SIG-M5 (cell line): ENCODE measurements at regions not wholly inside any gene's neighbourhood (a gene's known extent, or its start where the extent isn't known, plus 50 kb on each side); places are given as distances from the start of the nearest gene placed in this dataset.
"Not testable (repeated sequence)": the region's sequence is repeated elsewhere in the genome, so short reads cannot be mapped to it uniquely, and the experiment has no call there.

ENCODE experiments used
- DNase-seq: peaks from one replicate; lab custom pipeline; 2025; lab: John Stamatoyannopoulos, UW

DNA sequence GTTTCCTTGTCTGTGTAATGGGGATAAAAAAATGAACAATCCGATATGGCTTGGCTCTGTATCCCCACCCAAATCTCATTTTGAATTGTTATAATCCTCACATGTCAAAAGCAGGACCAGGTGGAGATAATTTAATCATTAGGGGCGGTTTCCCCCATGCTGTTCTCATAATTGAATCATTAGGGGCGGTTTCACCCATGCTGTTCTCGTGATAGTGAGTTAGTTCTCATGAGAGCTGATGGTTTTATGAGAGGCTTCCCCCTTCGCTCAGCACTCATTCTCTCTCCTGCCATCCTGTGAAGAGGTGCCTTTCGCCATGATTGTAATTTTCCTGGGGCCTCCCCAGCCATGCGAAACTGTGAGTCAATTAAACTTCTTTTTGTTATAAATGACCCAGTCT lies 633.5 kb downstream of the RAPGEF2 start:
- DNase-seq, result no peak

DNA sequence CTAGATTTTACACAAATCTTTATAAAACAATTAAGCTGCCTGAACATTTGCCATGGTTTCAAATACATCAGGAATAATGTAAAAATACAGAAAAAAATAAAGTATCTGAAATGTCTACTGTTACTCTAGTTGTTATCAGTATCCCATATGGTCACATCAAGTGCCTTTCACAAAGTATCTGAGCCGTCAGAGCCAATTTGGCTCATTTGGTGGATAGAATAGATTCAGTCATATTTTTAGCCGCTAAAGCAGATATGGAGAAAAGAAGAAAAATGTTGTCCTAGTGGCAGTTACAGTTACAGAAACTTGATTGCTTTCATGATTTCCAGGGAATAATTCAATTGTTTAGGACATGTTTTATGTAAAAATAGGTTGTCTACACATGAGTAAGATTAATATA lies 641.1 kb downstream of the RAPGEF2 start:
- DNase-seq, result no peak

DNA sequence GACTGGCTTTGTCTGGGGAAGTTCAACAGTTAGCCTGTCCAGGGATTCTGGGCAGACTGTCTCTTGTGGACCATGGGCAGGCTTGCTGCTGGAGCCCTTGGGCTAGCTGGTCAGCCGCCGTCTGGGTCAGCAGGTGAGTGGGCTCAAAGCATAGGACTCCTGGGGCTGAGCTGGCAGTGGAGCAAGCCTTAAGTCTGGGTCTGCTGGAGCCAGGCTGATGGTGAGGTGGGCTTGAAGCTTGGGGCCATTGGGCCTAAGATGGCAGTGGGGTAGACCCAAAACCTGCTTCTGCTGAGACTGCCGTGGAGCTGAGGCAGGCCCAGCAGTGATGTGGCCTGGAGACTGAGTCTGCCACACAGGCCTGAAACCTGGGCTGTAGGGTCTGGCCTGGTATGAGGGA lies 645.1 kb downstream of the RAPGEF2 start:
- DNase-seq, result no peak

- no peak for DNase-seq
Measured at GRCh38 chr4:159748834-159749444, 646.1 kb downstream of the RAPGEF2 start.

GRCh38 chr4:159757499-159757898 lies 654.6 kb downstream of the RAPGEF2 start:
- DNase-seq, result no peak

- no peak for DNase-seq
Measured at GRCh38 chr4:159758061-159758460, 655.2 kb downstream of the RAPGEF2 start.

DNA sequence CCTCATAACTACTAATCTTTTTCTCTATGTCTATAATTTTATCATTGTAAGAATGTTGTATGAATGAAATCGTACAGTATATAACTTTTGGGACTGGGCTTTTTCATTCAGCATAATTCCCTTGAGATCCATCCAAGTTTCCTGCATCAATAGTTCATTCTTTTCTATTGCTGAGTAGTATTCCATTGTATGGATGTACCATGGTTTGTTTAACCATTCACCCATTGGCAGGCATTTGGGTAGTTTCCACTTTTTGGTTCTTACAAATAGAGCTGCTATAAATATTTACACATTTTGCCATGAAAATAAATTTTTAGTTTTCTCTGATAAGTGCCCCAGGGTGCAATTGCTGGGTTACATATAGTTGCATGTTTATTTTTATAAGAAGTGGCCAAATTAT lies 659.8 kb downstream of the RAPGEF2 start:
- no peak for DNase-seq

DNA sequence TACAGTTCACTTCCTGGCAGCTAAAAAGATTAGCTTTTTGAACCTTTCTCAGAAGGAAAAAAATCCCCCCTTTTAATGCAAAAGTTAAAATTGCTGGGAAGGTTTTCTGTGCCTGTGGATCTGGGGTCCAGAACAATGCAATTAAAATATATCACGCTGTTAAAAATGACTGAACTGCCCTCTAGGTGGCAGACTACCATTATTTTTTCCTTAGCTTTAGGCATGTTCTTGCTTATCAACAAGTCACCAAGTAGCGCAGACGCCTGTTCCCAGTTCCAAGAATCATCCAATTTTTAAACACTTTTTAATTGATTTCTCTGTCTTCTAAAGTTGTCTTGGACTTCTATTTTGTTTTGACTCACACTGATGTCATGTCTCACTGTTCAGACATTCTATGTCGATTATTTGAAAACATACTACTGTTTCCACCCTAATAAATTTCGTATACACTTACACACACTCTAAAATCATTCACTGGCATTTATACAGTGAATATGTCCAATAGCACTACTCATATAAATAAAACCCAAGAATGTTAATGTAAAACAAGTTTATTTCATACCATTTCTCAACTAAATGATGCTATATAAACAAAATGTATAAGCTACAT lies 661.6 kb downstream of the RAPGEF2 start:
- no peak for DNase-seq

- DNase-seq, result no peak
Measured at GRCh38 chr4:159765382-159765781, 662.5 kb downstream of the RAPGEF2 start.

DNA sequence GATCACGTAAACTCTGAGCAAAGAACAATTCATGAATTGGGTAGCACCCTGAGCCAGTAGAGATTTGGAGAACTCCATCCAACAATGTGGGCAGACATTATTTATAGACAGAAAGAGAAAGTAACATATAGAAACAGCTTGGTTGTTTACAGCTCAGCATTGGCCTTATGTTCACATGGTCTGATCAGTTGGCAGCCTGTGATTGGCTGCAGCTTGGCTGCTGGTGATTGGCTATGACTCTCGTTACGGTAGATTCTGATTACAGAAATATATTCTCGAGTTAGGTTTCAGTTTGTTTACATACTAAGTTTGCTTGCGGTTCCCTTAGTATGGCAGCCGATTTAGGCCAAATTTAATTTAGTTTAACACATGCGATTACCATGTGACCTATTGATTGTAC lies 663.4 kb downstream of the RAPGEF2 start:
- no peak for DNase-seq

GRCh38 chr4:159767406-159767805 lies 664.5 kb downstream of the RAPGEF2 start:
- no peak for DNase-seq

DNA sequence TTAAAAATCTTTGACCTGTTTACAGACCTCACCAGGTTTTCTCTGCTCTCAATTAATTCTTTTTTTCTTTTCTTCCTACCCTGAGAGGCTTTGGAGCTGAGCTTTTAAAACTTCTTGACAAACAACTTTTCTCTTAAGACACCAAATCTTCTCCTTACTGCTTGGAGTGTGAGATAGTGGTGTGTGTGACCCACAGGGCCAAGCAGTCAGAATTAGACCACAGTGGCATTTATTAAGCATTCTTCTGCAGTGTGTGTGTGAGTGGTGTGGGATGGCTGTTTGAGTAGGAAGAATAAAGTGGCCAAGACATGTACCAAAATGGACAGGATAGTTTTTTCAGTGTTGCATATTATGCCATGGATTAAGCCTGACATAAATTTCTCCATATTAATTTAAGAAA lies 665.1 kb downstream of the RAPGEF2 start:
- DNase-seq, result no peak

GRCh38 chr4:159770401-159770800 lies 667.5 kb downstream of the RAPGEF2 start:
- DNase-seq, result no peak

DNA sequence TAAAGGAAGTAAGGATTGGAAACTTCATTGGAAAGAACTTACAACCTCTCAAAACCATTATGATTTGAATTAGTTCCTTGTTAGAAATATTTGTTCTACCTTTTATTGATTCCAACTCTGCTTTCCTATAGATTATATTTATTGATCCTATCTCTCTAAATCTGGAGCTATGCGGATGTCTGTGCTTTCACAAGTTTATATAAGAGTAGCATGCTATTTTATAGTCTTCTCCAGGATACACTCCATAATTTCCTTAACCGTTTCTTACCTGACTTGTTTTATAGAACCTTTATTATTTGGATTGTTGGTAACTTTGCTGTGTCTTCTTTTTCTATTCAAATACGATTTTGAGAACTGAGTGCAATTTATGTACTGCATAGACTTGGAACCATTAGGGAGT lies 668.1 kb downstream of the RAPGEF2 start:
- no peak for DNase-seq

DNA sequence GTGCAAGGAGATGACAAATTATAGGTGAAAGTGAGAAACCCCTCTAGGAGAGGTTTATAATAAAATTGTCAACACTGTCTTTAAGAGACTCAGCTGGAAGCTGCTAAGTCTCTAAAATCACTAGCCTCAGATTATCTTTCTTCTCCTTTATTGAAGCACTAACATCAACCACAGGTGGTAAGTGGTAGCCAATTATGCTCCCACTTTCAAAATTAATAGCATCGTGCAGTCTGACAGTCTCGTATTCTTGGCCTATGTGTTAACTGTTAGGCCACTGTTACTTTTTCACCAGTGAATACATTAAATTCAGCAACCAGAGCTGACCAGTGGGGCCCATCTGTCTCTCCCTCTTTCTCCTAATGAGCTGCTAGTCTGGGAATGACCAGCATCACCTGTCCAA lies 674.1 kb downstream of the RAPGEF2 start:
- DNase-seq, result no peak

GRCh38 chr4:159777689-159778088 lies 674.8 kb downstream of the RAPGEF2 start:
- no peak for DNase-seq

DNA sequence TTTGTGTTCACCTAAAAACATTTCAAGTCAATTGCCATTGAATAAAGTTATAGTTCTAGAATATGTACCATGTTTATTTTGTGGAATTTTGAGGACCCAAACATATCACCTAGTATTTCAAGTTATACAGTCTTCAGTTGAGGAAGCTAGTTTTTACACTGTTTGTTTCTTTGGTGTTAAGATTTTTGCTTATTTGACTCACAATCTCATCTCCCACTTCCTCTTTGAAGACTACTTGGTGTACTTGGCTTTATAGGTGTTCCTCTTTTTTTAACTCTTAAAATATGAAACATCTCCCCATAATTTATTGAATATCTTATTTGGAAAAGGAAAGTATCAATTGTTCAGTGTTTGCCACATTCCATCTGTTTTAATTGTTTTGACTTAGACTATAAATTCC lies 675.4 kb downstream of the RAPGEF2 start:
- no peak for DNase-seq

DNA sequence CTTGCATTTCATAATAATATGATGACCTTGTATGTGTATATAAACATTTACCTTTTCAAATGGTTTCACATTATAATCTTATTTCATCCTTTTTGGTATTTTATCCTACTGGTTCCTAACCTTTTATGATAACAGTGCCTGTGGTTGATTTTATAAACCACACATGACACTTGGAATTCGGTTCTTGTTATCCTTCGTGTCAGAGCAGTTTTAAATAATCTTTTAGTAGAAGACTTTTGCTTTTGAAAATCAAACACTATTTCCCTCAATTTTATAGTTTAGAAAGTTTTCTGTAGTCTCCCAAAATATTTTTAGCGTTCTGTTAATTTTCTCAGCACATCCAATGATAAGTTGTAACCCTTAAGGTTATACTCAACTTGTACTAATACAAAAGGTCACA lies 676.8 kb downstream of the RAPGEF2 start:
- no peak for DNase-seq

DNA sequence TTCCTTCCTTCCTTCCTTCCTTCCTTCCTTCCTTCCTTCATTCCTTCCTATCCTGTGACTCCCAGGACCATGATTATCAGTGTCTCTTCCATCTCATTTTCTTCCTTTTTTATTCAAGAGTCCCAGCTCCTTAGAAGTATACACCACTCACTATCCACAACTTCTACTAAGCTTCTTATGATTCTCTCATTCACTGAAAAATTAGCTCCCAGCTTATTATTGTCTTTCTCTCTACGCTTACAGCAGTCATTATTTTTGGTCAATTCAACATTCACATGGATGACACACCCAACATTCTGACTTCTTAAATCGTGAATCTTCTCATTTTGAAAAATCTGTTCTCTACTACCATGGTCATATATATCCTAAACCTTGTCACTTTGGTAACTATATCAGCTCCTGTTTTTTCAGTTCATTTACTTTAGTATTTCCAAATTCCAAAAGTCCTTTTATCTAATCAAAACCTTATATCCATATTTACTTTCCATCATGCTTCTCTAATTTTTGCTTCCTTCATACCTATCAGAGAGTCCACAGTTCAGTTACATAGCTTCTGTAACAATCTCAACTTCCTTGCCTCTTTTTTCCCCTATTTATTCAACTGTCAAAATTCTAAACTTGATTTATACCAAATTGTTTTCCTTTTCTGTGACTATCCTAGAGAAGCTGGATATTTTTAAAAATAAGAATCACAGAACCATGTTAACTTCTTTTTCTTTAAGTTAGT lies 677.5 kb downstream of the RAPGEF2 start:
- no peak for DNase-seq

- DNase-seq, result no peak
Measured at GRCh38 chr4:159787901-159788300, 685.0 kb downstream of the RAPGEF2 start.

- DNase-seq, result no peak
Measured at GRCh38 chr4:159791334-159791733, 688.5 kb downstream of the RAPGEF2 start.

DNA sequence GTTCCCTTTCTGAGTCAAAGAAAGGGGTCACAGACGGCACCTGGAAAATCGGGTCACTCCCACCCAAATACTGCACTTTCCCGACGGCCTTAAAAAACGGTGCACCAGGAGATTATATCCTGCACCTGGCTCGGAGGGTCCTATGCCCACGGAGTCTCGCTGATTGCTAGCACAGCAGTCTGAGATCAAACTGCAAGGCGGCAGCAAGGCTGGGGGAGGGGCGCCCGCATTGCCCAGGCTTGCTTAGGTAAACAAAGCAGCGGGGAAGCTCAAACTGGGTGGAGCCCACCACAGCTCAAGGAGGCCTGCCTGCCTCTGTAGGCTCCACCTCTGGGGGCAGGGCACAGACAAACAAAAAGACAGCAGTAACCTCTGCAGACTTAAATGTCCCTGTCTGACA lies 701.7 kb downstream of the RAPGEF2 start:
- DNase-seq, result not testable (repeated sequence)

DNA sequence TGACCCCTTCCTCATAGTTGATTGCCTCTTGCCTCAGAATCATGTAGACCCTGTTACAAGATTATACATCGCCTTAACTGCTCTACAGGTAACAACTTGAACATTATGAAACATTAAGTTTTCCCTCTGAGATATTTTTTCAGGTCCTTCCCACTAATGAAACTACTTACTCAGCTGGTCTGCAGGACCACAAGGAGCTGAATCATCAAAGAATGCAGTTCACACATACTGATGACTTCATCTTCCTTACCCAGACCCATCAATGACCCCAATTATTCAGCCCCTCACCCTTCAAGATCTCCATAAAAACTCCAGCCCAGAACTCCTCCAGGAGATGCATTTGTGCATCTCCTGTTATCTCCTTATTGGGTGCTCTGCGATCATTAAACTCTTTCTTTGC lies 720.9 kb downstream of the RAPGEF2 start:
- no peak for DNase-seq

- DNase-seq, result peak; percentile 3
Measured at GRCh38 chr4:159828687-159829086, 725.8 kb downstream of the RAPGEF2 start.
